WTC11 (cell line): ENCODE measurements at regions not wholly inside any gene's neighbourhood (a gene's known extent, or its start where the extent isn't known, plus 50 kb on each side); places are given as distances from the start of the nearest gene placed in this dataset.

ENCODE experiments used
- CTCF ChIP-seq: fragments of 200-600 bp; IDR thresholded peaks from 2 replicates; pipeline ENCODE4 v1.8.0; 2022; ENCODE audit warnings: antibody characterized with exemption
- E2F1 ChIP-seq: sonication (generic); formaldehyde crosslinking; IDR thresholded peaks from 2 replicates; pipeline ENCODE4 v1.8.0; 2022; ENCODE audit warnings: mild to moderate bottlenecking, missing genetic modification reagents
- ELF4 ChIP-seq: sonication (generic); formaldehyde crosslinking; IDR thresholded peaks from 2 replicates; pipeline ENCODE4 v1.8.1; 2022; ENCODE audit warnings: low read depth, mild to moderate bottlenecking, moderate library complexity, missing genetic modification reagents
- IRF1 ChIP-seq: sonication (generic); formaldehyde crosslinking; IDR thresholded peaks from 2 replicates; pipeline ENCODE4 v1.8.0; 2023; ENCODE audit warnings: missing genetic modification reagents
- JUN ChIP-seq: sonication (generic); formaldehyde crosslinking; IDR thresholded peaks from 2 replicates; pipeline ENCODE4 v1.8.0; 2023; ENCODE audit warnings: mild to moderate bottlenecking, missing genetic modification reagents
- MLX ChIP-seq: sonication (generic); formaldehyde crosslinking; IDR thresholded peaks from 2 replicates; pipeline ENCODE4 v1.8.1; 2023; ENCODE audit warnings: mild to moderate bottlenecking, missing genetic modification reagents, moderate library complexity
- NFATC4 ChIP-seq: fragments of 250-450 bp; sonication (Bioruptor Pico); IDR thresholded peaks from 2 replicates; pipeline ENCODE4 v1.9.0; 2021; ENCODE audit warnings: mild to moderate bottlenecking
- SP1 ChIP-seq: sonication (generic); formaldehyde crosslinking; conservative IDR thresholded peaks from 2 replicates; pipeline ENCODE4 v1.8.1; 2022; ENCODE audit warnings: missing genetic modification reagents
- USF2 ChIP-seq: sonication (generic); formaldehyde crosslinking; IDR thresholded peaks from 2 replicates; pipeline ENCODE4 v1.8.1; 2023; ENCODE audit warnings: mild to moderate bottlenecking, missing genetic modification reagents, moderate library complexity
- ZNF281 ChIP-seq: sonication (generic); formaldehyde crosslinking; IDR thresholded peaks from 2 replicates; pipeline ENCODE4 v1.8.0; 2023; ENCODE audit warnings: mild to moderate bottlenecking, missing genetic modification reagents
- ZNF532 ChIP-seq: fragments of 250-450 bp; sonication (Bioruptor Pico); IDR thresholded peaks from 2 replicates; pipeline ENCODE4 v1.9.0; 2021; ENCODE audit warnings: mild to moderate bottlenecking, borderline replicate concordance

GRCh38 chr10:46096909-46097575 is 51.0 kb upstream of the MSMB start:
- TF ChIP-seq CTCF (no peak), IRF1 (no peak), ZNF532 (no peak), MLX (CRISPR knock-in tag) (no peak), JUN (no peak), NFATC4 (no peak), E2F1 (no peak), USF2 (CRISPR knock-in tag) (no peak), ELF4 (CRISPR knock-in tag) (no peak), ZNF281 (CRISPR knock-in tag) (no peak), SP1 (no peak)
